GM18526 (cell line): ENCODE measurements at regions not wholly inside any gene's neighbourhood (a gene's known extent, or its start where the extent isn't known, plus 50 kb on each side); places are given as distances from the start of the nearest gene placed in this dataset.

Experiments used
- POLR2A ChIP-seq: IDR thresholded peaks from 3 replicates; pipeline ENCODE4 v1.6.1; 2011; ENCODE audit not compliant: insufficient read length; ENCODE audit errors: extremely low read depth

DNA sequence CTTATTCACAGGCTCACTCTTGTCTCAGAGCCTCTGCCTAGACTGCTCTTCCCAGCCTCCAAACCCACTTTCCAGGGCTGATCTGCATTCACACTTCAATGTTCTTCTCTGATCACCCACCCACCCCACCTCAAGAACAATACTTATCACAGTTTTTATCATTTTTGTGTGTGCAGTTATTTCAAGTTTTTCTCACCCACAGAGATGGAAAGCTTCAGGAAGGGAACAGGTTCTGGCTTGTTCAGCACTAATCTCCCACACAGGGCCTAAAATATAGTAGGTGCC lies 160.9 kb downstream of the MRPL14 start:
- TF ChIP-seq POLR2A = no peak

DNA sequence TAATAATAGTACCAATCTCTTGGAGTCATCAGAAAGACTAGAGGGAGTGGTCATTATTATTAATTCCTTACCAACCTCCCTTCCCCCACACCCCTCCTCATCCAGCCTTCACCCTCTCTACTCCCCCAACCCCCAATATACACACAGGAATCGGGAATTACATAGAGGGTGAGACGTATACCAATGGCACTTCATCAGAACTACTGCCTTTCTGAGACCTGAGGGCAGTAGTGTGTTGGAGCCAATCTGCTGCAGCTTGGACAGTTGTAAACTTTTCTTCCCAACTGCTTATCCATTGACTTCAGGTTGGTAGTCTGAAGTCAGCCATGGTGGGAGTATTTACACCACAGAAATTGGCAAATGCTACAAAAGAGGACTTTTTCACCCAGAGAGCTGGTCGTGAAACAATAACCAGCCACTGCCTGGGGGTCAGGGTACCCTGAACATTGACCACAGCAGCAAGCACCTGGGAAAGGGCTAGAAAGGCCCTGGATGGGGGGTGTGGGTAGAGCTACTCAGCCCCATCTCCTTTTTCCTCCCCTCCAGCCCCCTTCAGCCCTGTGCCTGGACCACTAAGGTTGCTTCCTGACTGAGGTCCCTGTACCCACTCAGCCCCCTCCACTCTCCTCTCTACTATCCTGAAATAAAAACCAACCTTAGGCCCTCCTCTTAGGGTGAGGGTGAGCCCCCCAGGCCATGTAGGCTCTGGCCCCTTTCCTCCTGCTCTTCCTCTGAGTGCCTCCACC lies 161.5 kb downstream of the MRPL14 start:
- no peak for TF ChIP-seq POLR2A

DNA sequence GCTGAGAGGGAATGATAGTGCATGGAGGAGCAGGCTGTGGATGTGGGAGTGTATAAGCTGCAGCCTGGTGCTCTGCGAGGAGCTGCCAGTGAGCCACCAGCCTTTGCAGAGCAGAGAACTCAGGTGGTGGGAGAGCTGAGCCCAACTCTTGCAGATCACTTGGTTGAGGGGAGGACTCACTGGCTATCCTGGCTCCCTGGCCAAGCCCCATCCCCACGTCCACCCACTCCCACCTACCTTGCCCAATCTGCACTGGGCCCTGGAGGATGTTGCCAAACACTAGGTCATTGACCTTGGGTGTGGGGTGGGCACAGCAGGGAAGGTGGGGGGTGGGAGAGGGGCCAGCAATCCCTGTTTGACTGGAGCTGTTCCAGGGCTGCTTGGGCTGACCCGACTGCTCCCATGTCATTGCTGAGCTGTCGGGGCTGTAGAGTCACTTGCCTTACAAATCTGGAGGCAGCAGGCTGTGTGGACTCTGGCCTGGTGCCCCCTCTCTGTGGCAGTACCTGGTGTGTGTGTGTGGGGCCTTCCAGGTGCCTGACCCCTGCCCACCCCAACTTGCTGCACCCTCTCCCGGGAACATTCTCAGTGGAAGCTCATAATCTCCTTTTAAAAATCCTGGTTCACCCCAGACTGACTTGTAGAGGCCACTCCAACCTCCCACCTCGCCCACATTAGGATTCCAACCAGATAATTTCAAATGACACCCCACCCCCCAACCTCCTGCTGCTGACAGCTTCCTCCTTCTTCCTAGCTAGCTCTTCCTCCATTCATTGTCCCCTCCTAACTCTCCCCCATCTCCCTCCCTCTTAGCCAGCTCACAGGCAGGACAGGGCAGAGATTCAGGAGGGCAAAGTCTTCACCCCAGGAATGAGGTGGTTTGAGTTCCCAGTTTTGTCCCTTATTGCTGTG lies 162.3 kb downstream of the MRPL14 start:
- TF ChIP-seq POLR2A = no peak

DNA sequence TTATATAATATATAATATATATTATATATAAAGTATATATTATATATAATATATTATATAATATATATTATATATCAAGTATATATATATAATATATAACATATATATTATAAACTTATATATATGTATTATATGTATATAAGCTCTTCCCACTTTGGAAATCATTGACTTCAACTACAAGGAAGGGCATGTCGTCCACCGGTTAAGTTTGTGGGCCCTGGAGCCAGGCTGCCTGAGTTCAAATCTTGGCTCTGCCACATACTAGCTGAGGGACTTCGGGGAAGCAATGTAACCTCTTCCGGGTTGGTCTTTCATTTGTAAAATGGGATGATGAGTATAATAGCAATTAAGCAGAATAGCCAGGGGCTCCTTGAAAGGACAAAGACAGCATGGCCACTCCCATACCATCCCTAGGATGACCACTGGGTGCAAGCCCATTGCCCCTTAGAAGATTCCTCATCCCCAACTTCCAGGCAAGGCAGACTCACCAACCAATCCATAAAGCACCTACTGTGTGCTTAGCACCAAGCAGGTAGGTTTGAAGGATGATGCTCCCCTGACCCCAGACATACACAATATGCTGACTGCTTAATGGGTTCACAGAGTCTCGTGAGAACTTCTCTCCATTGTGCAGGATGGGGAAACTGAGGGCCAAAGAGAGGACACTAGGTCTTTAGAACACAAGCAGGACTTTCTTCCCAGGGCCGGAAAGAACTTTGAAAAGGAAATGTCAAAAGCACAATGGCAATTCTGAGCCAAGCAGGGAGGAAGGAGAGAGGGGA lies 163.2 kb downstream of the MRPL14 start:
- TF ChIP-seq POLR2A = no peak

DNA sequence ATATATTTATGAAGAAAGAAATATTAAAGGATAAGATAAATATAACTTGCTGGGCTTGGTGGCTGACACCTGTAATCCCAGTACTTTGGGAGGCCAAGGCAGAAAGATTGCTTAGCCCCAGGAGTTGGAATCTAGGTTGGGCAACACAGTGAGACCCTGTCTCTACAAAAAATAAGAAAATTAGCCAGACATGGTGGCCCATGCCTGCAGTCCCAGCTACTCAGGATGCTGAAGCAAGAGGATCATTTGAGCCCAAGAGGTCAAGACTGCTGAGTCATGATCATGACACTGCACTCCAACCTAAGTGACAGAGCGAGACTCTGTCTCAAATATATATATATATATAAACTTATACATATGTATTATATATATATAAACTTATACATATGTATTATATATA lies 164.0 kb downstream of the MRPL14 start:
- no peak for TF ChIP-seq POLR2A

DNA sequence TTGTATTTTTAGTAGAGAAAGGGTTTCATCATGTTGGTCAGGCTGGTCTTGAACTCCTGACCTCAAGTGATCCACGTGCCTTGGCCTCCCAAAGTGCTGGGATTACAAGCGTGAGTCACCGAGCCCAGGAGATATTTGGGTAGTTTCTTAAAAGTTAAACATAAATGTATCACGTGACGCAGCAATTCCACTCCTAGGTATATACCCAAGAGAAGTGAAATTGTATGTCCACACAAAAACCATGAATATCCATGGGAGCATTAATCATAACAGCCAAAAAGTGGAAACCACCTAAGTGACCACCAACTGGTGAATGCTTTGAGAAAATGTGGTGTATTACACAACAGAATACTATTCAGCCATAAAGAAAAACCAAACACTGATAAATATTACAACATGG lies 164.8 kb downstream of the MRPL14 start:
- no peak for TF ChIP-seq POLR2A

DNA sequence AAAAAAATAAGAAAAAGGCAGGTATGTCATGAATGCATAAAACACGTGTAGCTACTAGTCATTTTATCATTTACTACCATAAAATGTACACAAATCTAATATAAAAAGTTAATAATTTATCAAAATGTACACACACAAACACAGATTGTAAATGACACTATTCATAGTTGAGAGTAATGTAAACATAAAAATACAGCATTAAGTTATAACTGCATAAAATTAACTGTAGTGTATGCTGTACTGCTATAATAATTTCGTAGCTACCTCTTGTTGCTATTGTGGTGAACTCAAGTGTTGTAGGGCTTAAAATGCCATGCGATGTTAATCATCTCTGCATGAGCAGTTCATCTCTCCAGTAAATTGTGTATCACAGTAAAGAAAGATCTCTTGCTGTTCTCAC lies 170.0 kb downstream of the MRPL14 start:
- TF ChIP-seq POLR2A = no peak

DNA sequence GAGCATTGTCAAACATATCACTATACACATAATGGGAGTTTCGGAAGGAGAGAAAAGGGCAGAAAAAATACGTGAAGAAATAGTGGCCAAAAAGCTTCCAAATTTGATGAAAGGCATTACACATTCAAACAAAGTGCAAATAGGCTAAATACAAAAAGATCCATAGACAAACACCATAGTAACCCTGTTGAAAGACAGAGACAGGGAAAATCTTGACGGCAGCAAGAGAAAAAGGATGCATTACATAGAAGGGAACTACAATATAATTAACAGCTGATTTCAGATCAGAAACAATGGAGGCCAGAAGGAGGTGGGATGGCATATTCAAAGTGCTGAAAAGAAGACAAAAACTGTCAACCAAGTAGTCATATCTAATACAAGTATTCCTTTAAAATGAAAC lies 170.8 kb downstream of the MRPL14 start:
- TF ChIP-seq POLR2A = no peak

DNA sequence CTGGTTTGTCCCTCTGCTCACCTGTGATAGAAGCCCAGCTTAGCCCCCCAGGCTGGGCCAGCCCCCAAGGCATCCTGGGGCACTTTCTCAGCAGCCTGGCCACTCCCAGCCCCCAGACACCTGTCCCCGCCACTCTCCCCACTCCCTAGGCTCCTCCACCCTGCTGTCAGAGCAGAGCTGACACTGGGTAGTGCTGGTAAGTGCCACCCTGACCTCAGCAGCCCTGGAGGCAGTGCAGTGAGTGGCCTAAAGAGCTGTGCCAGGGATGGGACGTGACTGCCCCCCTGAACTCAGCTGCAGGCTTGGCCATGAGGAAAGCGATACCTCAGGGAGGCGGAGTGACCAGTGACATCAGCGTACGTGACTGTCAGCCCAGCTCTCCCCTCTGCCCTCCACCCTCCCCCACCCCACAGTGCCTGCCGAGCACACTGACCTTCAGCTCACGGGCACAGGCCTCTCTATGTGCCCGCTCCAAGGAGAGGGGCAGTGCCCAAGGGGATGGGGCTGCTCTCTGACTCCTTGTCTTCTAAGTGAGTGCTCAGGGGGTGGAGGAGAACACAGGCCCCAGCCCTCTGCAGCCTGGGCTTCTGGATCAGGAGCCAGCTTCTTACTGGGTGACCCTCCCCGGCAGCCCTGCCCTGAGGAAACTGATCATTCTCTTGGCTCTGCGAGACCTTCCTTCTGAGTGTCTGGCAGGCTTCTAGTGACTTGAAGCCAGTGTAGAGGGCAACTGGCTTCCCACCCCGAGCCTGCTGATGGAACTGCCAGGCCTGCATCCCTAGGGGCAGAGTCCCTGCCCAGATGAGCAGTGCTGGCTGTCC lies 172.7 kb downstream of the MRPL14 start:
- TF ChIP-seq POLR2A = no peak

DNA sequence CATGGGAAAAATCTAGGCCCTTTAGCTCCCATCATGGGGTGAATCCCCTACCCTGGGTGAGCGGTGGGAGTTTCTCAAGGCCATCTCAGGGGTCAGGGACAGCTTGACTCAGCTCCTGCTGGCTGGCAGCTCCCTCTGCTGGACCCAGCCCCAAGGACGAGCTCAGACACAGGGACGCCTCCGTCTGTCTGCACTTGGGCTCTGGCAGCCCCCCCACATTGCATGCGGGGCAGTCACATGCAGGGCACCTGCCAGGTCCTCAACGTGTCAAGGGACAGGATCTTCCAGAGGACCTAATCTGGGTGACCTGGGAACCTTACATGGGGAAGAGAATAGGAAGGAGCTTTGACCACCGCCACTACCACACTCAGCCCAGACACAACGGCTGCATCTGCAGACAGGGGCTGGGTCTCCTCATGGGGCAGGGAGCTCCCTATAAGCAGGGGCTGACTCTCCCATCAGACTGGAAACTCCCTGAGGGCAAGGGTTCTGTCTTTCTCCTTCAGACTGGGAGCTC lies 173.4 kb downstream of the MRPL14 start:
- TF ChIP-seq POLR2A = no peak

DNA sequence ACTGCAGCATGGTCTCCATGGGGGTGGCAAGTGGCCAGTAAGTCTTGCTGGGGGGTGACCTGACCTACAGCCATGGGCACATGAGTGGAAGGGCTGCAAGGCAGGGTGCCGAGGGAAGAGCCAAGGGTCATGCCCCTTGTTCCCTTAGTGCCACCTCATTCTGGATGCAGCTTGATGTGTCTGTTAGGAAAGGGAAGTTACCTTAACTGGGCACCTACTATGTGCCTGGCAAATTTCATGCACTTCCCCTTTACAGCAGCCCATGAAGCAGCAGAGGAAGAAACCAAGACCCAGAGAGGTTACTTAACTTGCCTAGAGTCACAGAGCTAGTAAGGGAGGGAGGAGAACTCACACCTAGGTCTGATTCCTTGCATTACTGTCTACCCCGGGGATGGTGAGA lies 174.0 kb downstream of the MRPL14 start:
- no peak for TF ChIP-seq POLR2A

DNA sequence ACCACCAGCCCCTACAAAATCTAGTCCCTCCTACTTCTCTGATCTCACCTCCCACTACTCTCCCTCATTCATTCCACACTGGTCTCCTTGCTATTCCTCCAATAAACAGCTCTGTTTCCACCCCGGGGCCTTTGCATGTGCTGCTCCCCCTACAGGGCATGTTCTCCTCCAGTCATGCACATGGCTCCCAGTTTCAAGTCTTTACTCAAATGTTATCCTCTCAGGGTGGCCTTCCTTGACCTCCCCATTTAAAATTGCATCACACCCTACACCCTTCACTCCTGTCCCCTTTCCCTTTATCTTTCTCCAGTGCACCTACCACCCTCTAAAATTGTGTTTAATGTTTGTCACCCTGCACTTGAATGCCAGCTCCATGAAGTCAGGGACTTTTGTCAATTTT lies 174.5 kb downstream of the MRPL14 start:
- no peak for TF ChIP-seq POLR2A

DNA sequence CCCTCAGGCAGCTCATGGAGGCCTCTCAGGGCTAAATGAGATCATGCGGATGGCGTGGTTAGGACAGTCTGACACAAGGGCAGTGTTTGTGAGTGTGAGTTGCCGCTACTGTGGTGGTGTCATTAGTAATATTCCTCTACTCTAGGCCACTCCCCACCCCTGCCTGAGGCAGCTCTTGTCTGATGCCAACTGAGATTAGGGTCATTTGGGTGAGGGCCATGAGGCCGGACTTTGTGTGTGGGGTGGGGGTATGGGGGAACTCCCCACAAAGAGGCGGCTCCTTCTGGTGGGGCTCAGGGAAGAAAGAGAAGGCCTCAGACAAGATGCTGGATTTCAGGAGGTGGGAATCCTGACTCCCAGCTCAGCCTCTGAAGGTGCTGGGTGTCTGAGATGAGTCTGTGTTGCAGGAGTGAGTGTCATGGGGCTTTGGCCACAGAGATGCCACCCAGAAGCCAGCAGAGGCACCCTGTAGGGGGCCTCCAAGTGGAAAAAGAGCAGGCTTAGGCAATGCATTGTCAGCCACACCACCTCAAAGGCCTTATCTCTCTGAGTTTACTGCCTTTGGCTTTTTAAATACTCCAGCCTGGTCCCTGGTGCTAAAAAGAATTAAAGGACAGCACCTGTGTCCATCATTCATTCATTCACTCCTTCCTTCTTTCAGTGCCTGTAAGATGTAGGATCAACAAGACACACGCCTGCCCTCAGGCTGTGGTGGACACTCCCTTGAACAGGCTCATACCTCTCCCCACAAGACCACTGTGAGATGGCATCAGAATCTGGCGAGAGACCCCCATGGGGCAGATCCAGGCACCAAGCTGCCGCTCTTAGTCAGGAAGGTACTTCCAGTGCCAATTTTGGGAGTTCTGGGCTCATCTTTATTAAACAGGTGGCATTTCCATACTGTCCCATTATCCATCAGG lies 175.2 kb downstream of the MRPL14 start:
- no peak for TF ChIP-seq POLR2A
